Osteoblast (primary cell): ENCODE measurements at regions not wholly inside any gene's neighbourhood (a gene's known extent, or its start where the extent isn't known, plus 50 kb on each side); places are given as distances from the start of the nearest gene placed in this dataset.
A peak's percentile ranks its signal among the peaks of the same experiment; 100 is the strongest.

Source experiments
- DNase-seq: peaks from one replicate; pipeline ENCODE4 v3.0.0; 2011; ENCODE audit warnings: low spot score, mixed read lengths; ENCODE audit not compliant: insufficient read length; ENCODE audit errors: missing footprints
- H2AFZ ChIP-seq: 2 replicates; pipeline ENCODE4 v1.6.0; 2011; ENCODE audit warnings: mild to moderate bottlenecking, low read length
- H3K27ac ChIP-seq: 2 replicates; pipeline ENCODE4 v1.5.1; 2011; ENCODE audit warnings: mild to moderate bottlenecking, low read depth, low read length, moderate library complexity
- H3K27me3 ChIP-seq: 2 replicates; pipeline ENCODE4 v1.6.0; 2012; ENCODE audit warnings: mild to moderate bottlenecking, control low read depth, inconsistent platforms, low read length, moderate library complexity; ENCODE audit not compliant: insufficient read depth
- H3K36me3 ChIP-seq: 2 replicates; pipeline ENCODE4 v1.5.1; 2011; ENCODE audit warnings: mild to moderate bottlenecking, low read length, control low read depth, moderate library complexity; ENCODE audit not compliant: insufficient read depth
- H3K4me1 ChIP-seq: 2 replicates; pipeline ENCODE4 v1.5.1; 2011; ENCODE audit warnings: mild to moderate bottlenecking, low read length, control low read depth, moderate library complexity; ENCODE audit not compliant: insufficient read depth
- H3K4me2 ChIP-seq: 2 replicates; pipeline ENCODE4 v1.6.0; 2011; ENCODE audit warnings: mild to moderate bottlenecking, low read length; ENCODE audit not compliant: insufficient read depth
- H3K4me3 ChIP-seq: fragments of 200-600 bp; sonication (generic); 3 replicates; pipeline ENCODE4 v1.5.1; 2012; ENCODE audit warnings: mild to moderate bottlenecking, low read length, inconsistent platforms; ENCODE audit not compliant: insufficient read depth
- H3K79me2 ChIP-seq: 2 replicates; pipeline ENCODE4 v1.6.0; 2012; ENCODE audit warnings: mild to moderate bottlenecking, low read length, control low read depth, inconsistent platforms; ENCODE audit not compliant: insufficient read depth
- H3K9me3 ChIP-seq: 2 replicates; pipeline ENCODE4 v1.5.1; 2011; ENCODE audit warnings: low read depth, low read length, control low read depth
- H4K20me1 ChIP-seq: 2 replicates; pipeline ENCODE4 v1.6.0; 2012; ENCODE audit warnings: mild to moderate bottlenecking, low read length, control low read depth; ENCODE audit not compliant: insufficient read depth
- TF ChIP-seq, protein P1 (sequence below): IDR thresholded peaks from 2 replicates; pipeline ENCODE4 v1.5.1; 2011; ENCODE audit warnings: mild to moderate bottlenecking, low read depth, low read length, moderate library complexity; ENCODE audit errors: extremely low read depth

DNA sequence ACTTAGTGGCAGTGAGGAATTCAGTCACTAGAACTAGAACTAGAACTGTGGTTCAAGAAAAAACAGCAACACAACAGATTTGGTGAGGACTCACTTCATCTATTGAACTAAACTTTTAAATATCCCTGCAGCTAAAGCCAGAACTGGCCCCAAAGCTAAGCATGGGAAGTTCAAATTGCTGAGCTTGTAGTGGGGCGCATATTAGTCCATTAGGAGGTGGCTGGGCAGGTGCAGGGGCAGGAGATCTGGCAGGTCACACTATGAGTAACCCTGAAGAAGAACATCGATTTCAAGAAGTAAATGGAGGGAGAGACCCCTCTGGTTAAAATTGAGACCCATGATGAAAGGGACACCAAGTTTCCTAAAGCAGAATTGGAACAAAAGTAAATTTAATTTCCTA is 73.8 kb upstream of the UBAC2 start:
- H2AFZ ChIP-seq: no peak overlapping the region
- no peaks in the 10 kb centered on the region for H3K79me2 ChIP-seq
- H3K27me3 ChIP-seq: no peaks in the 10 kb centered on the region
- no peaks in the 10 kb centered on the region for H4K20me1 ChIP-seq
- no peaks in the 10 kb centered on the region for H3K36me3 ChIP-seq
- H3K9me3 ChIP-seq: no peaks in the 10 kb centered on the region
- no peak overlapping the region for H3K4me2 ChIP-seq
- peaks cover 24% of the 10 kb centered on the region for H3K4me1 ChIP-seq
- no peak overlapping the region for H3K4me3 ChIP-seq
- DNase-seq: peak; percentile 60
- TF ChIP-seq, protein P1, sequence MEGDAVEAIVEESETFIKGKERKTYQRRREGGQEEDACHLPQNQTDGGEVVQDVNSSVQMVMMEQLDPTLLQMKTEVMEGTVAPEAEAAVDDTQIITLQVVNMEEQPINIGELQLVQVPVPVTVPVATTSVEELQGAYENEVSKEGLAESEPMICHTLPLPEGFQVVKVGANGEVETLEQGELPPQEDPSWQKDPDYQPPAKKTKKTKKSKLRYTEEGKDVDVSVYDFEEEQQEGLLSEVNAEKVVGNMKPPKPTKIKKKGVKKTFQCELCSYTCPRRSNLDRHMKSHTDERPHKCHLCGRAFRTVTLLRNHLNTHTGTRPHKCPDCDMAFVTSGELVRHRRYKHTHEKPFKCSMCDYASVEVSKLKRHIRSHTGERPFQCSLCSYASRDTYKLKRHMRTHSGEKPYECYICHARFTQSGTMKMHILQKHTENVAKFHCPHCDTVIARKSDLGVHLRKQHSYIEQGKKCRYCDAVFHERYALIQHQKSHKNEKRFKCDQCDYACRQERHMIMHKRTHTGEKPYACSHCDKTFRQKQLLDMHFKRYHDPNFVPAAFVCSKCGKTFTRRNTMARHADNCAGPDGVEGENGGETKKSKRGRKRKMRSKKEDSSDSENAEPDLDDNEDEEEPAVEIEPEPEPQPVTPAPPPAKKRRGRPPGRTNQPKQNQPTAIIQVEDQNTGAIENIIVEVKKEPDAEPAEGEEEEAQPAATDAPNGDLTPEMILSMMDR: no peak
- no peak overlapping the region for H3K27ac ChIP-seq

DNA sequence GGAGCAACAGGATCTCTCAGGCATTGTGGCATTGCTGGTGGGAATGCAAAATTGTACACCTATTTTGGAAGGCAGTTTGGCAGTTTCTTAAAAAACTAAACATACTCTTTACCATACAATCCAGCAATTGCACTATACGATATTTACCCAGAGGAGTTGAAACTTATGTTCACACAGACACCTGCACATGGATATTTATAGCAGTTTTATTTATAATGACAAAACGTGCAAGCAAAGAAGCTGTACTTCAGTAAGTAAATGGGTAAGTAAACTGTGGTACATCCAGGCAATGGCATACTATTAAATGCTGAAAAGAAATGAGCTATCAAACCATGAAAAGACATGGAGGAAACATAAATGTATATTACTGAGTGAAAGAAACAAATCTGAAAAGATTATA is 71.6 kb upstream of the UBAC2 start:
- no peaks in the 10 kb centered on the region for H3K79me2 ChIP-seq
- no peaks in the 10 kb centered on the region for H4K20me1 ChIP-seq
- no peak overlapping the region for H3K4me3 ChIP-seq
- H3K27ac ChIP-seq: no peak overlapping the region
- no peaks in the 10 kb centered on the region for H3K9me3 ChIP-seq
- no peak overlapping the region for H3K4me2 ChIP-seq
- no peak overlapping the region for H2AFZ ChIP-seq
- no peaks in the 10 kb centered on the region for H3K36me3 ChIP-seq
- no peaks in the 10 kb centered on the region for H3K27me3 ChIP-seq
- TF ChIP-seq, protein P1: no peak
- no peak for DNase-seq
- peaks cover 16% of the 10 kb centered on the region for H3K4me1 ChIP-seq

DNA sequence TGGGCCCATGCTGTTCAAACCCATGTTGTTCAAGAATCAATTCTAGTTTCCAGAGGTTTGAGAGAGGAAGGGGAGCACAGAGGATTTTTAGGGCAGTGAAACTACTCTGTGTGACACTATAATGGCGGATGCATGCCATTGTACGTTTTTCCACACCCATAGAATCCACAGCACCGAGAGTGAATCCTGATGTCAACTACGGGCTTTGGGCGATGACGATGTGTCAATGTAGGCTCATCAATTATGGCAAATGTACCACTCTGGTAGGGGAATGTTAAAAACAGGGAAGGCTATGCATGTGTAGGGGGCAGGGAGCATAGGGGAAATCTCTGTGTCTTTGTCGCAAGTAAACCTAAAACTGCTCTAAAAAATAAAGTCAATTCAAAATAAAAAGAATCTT is 70.7 kb upstream of the UBAC2 start:
- no peaks in the 10 kb centered on the region for H3K36me3 ChIP-seq
- H3K27ac ChIP-seq: no peak overlapping the region
- H3K4me2 ChIP-seq: no peak overlapping the region
- no peak overlapping the region for H2AFZ ChIP-seq
- H3K4me3 ChIP-seq: no peak overlapping the region
- no peaks in the 10 kb centered on the region for H3K79me2 ChIP-seq
- no peaks in the 10 kb centered on the region for H3K9me3 ChIP-seq
- TF ChIP-seq, protein P1: no peak
- no peaks in the 10 kb centered on the region for H4K20me1 ChIP-seq
- DNase-seq: no peak
- no peaks in the 10 kb centered on the region for H3K27me3 ChIP-seq
- H3K4me1 ChIP-seq: peaks cover 7% of the 10 kb centered on the region

DNA sequence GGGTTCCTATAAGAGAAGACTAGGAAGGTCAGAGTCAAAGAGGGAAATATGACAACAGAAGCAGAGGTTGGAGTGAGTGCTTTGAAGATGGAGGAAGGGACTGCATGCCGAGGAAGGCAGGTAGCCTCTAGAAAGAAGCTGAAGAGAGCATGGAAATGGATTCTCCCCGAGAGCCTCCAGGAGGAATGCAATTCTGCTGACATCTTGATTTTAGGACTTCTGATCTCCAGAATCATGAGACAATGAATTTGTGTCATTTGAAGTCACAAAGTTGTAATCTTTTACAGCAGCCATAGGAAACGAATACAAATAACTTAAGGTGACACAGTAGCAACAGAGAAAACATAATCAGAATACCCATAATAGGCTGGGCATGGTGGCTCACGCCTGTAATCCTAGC is 69.2 kb upstream of the UBAC2 start:
- TF ChIP-seq, protein P1: no peak
- Histone ChIP-seq H3K27ac (no peak overlapping the region), H3K4me3 (no peak overlapping the region), H3K9me3 (no peaks in the 10 kb centered on the region), H3K36me3 (no peaks in the 10 kb centered on the region), H3K4me2 (no peak overlapping the region), H3K4me1 (no peaks in the 10 kb centered on the region), H3K79me2 (no peaks in the 10 kb centered on the region), H4K20me1 (no peaks in the 10 kb centered on the region), H3K27me3 (no peaks in the 10 kb centered on the region), H2AFZ (no peak overlapping the region)
- DNase-seq: no peak
